WI38 (cell line): ENCODE measurements at regions not wholly inside any gene's neighbourhood (a gene's known extent, or its start where the extent isn't known, plus 50 kb on each side); places are given as distances from the start of the nearest gene placed in this dataset.
"Not testable (repeated sequence)": the region's sequence is repeated elsewhere in the genome, so short reads cannot be mapped to it uniquely, and the experiment has no call there.

Experiments
- H3K4me3 ChIP-seq: 2 replicates; pipeline ENCODE4 v1.5.1; 2011; ENCODE audit warnings: low read depth, mild to moderate bottlenecking, control low read depth, low read length
- TF ChIP-seq, protein P1 (sequence below): IDR thresholded peaks from 2 replicates; pipeline ENCODE4 v1.5.1; 2012; ENCODE audit warnings: low read depth, mild to moderate bottlenecking, control low read depth, low read length

GRCh38 chr19:30685426-30686000 lies 313.3 kb downstream of the ZNF536 start:
- H3K4me3 ChIP-seq: no peak overlapping the region
- TF ChIP-seq, protein P1, sequence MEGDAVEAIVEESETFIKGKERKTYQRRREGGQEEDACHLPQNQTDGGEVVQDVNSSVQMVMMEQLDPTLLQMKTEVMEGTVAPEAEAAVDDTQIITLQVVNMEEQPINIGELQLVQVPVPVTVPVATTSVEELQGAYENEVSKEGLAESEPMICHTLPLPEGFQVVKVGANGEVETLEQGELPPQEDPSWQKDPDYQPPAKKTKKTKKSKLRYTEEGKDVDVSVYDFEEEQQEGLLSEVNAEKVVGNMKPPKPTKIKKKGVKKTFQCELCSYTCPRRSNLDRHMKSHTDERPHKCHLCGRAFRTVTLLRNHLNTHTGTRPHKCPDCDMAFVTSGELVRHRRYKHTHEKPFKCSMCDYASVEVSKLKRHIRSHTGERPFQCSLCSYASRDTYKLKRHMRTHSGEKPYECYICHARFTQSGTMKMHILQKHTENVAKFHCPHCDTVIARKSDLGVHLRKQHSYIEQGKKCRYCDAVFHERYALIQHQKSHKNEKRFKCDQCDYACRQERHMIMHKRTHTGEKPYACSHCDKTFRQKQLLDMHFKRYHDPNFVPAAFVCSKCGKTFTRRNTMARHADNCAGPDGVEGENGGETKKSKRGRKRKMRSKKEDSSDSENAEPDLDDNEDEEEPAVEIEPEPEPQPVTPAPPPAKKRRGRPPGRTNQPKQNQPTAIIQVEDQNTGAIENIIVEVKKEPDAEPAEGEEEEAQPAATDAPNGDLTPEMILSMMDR: no peak

GRCh38 chr19:30684613-30685012 lies 312.4 kb downstream of the ZNF536 start:
- TF ChIP-seq, protein P1: no peak

DNA sequence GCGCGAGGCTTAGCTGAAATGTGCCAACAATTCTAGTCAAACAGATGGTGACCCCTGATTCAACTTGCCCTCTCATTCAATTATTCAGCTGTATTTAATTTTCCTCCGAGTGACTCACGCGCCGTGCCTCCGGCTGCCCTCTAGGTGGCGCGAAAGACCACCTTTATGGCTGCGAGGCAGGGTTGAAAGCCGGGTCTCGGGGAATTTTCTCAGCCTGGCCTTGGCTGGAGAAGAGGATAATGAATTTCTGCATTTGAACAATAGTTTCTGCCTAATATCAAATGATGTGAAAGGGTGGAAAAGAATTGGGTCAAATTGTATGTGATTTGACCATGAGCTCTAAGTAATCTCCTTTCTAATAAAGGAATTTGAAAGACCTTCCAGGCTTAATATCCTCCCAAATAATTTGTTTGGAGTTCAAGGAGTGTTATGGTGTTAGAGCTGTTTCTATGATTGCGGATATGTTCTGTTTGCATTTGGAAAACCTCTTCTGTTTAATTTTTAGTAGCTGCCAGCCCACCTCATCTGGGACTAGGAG lies 310.9 kb downstream of the ZNF536 start:
- no peak overlapping the region for H3K4me3 ChIP-seq
- TF ChIP-seq, protein P1: peak; percentile 82

More at GRCh38 chr19:30684613-30685012, 312.4 kb downstream of the ZNF536 start:
- no peak overlapping the region for H3K4me3 ChIP-seq

- TF ChIP-seq, protein P1: no peak
These were observed 310.2 kb downstream of the ZNF536 start for GRCh38 chr19:30682146-30682998.

GRCh38 chr19:30681162-30682100 lies 309.2 kb downstream of the ZNF536 start:
- no peak overlapping the region for H3K4me3 ChIP-seq
- TF ChIP-seq, protein P1: no peak

More at GRCh38 chr19:30682146-30682998, 310.2 kb downstream of the ZNF536 start:
- H3K4me3 ChIP-seq: no peak overlapping the region

GRCh38 chr19:30680399-30680798 lies 308.2 kb downstream of the ZNF536 start:
- H3K4me3 ChIP-seq: not testable (repeated sequence)

GRCh38 chr19:30679789-30680188 lies 307.6 kb downstream of the ZNF536 start:
- H3K4me3 ChIP-seq: no peak overlapping the region
- TF ChIP-seq, protein P1: no peak
